ENCODE measurements at regions not wholly inside any gene's neighbourhood (a gene's known extent, or its start where the extent isn't known, plus 50 kb on each side); places are given as distances from the start of the nearest gene placed in this dataset.

- TF ChIP-seq POLR2A (IDR thresholded peaks at IDR 0.05) (no peak), CTCF (IDR thresholded peaks at IDR 0.05) (no peak)
- 34% methylated on average over 2 of the region's 2 CpGs for WGBS (ENCODE audit: insufficient coverage, low coverage, low lambda C conversion rate, missing lambda C conversion rate)
- DNase-seq (no peak), ATAC-seq (no peak)
- H3K4me1 ChIP-seq = no peaks in the 10 kb centered on the region
- intact Hi-C loops (cut with DNase I) = no loop called here
- H3K27ac ChIP-seq = no peak overlapping the region
- H3K4me3 ChIP-seq = no peak overlapping the region
- no peaks in the 10 kb centered on the region for H3K27me3 ChIP-seq
- no peaks in the 10 kb centered on the region for H3K36me3 ChIP-seq
- H3K9me3 ChIP-seq = no peaks in the 10 kb centered on the region
Observed at GRCh38 chr13:90154311-90154960, 1193.1 kb upstream of the MIR17HG start.

GRCh38 chr13:90156390-90156789 is 1191.1 kb upstream of the MIR17HG start:
- Histone ChIP-seq H3K27me3 (no peaks in the 10 kb centered on the region), H3K4me3 (no peak overlapping the region), H3K4me1 (no peaks in the 10 kb centered on the region), H3K27ac (no peak overlapping the region), H3K36me3 (no peaks in the 10 kb centered on the region), H3K9me3 (no peaks in the 10 kb centered on the region)
- intact Hi-C loops (cut with DNase I) = no loop called here
- DNase-seq (no peak), ATAC-seq (no peak)
- no peak for TF ChIP-seq POLR2A (IDR thresholded peaks at IDR 0.05)
- TF ChIP-seq CTCF (IDR thresholded peaks at IDR 0.05) = no peak
- 20% methylated on average over 1 of the region's 1 CpG for WGBS (ENCODE audit: insufficient coverage, low coverage, low lambda C conversion rate, missing lambda C conversion rate)

GRCh38 chr13:90168953-90169352 is 1178.5 kb upstream of the MIR17HG start:
- ATAC-seq (no peak), DNase-seq (no peak)
- H3K36me3 ChIP-seq = no peaks in the 10 kb centered on the region
- H3K27me3 ChIP-seq = no peaks in the 10 kb centered on the region
- H3K27ac ChIP-seq = no peak overlapping the region
- H3K4me1 ChIP-seq = no peaks in the 10 kb centered on the region
- peaks cover 0 to 4% (median 0%) of the 10 kb centered on the region in 4 donors for H3K9me3 ChIP-seq
- intact Hi-C loops (cut with DNase I) = no loop called here
- no peak overlapping the region for H3K4me3 ChIP-seq
- TF ChIP-seq POLR2A (IDR thresholded peaks at IDR 0.05) = no peak
- no peak for TF ChIP-seq CTCF (IDR thresholded peaks at IDR 0.05)
- 50% methylated on average over 1 of the region's 1 CpG for WGBS (ENCODE audit: insufficient coverage, low coverage, low lambda C conversion rate, missing lambda C conversion rate)

- ATAC-seq (no peak), DNase-seq (no peak)
- 10% methylated on average over 1 of the region's 1 CpG for WGBS (ENCODE audit: insufficient coverage, low coverage, low lambda C conversion rate, missing lambda C conversion rate)
- TF ChIP-seq POLR2A (IDR thresholded peaks at IDR 0.05) (no peak), CTCF (IDR thresholded peaks at IDR 0.05) (no peak)
- Histone ChIP-seq H3K4me3 (no peak overlapping the region), H3K27me3 (no peaks in the 10 kb centered on the region), H3K27ac (no peak overlapping the region), H3K36me3 (no peaks in the 10 kb centered on the region), H3K9me3 (peaks cover 0 to 4% (median 0%) of the 10 kb centered on the region in 4 donors), H3K4me1 (no peaks in the 10 kb centered on the region)
- intact Hi-C loops (cut with DNase I) = no loop called here
Observed at GRCh38 chr13:90170208-90170607, 1177.3 kb upstream of the MIR17HG start.
